GM23248 (cell line): ENCODE measurements at regions not wholly inside any gene's neighbourhood (a gene's known extent, or its start where the extent isn't known, plus 50 kb on each side); places are given as distances from the start of the nearest gene placed in this dataset.

ENCODE experiments used
- DNase-seq: peaks from one replicate; pipeline ENCODE4 v3.0.0-alpha.2; 2015
- H2AFZ ChIP-seq: fragments of 200-600 bp; sonication (generic); 2 replicates; pipeline ENCODE4 v1.6.1; 2016; ENCODE audit warnings: antibody characterized with exemption
- H3F3A ChIP-seq: fragments of 200-600 bp; sonication (generic); 2 replicates; pipeline ENCODE4 v1.6.1; 2016; ENCODE audit warnings: mild to moderate bottlenecking, antibody characterized with exemption, mixed run types; ENCODE audit not compliant: insufficient read depth
- H3K27ac ChIP-seq: fragments of 200-600 bp; sonication (generic); 2 replicates; pipeline ENCODE4 v1.5.1; 2016; ENCODE audit warnings: mild to moderate bottlenecking
- H3K27me3 ChIP-seq: fragments of 200-600 bp; sonication (generic); replicated peaks from 2 replicates; pipeline ENCODE4 v1.6.1; 2016; ENCODE audit warnings: mild to moderate bottlenecking; ENCODE audit not compliant: insufficient read depth
- H3K36me3 ChIP-seq: fragments of 200-600 bp; sonication (generic); 2 replicates; pipeline ENCODE4 v1.6.1; 2016; ENCODE audit warnings: low read depth, mild to moderate bottlenecking
- H3K4me1 ChIP-seq: fragments of 200-600 bp; sonication (generic); 2 replicates; pipeline ENCODE4 v1.6.1; 2016; ENCODE audit warnings: mild to moderate bottlenecking; ENCODE audit not compliant: insufficient read depth
- H3K4me2 ChIP-seq: fragments of 200-600 bp; sonication (generic); one replicate; pipeline ENCODE4 v1.6.1; 2016; ENCODE audit warnings: mild to moderate bottlenecking; ENCODE audit not compliant: unreplicated experiment
- H3K4me3 ChIP-seq: fragments of 200-600 bp; sonication (generic); 2 replicates; pipeline ENCODE4 v1.5.1; 2016; ENCODE audit warnings: mild to moderate bottlenecking
- H3K79me2 ChIP-seq: fragments of 200-600 bp; sonication (generic); 2 replicates; pipeline ENCODE4 v1.6.1; 2016; ENCODE audit warnings: mild to moderate bottlenecking; ENCODE audit not compliant: insufficient read depth
- H3K9ac ChIP-seq: fragments of 200-600 bp; sonication (generic); 2 replicates; pipeline ENCODE4 v1.6.1; 2016; ENCODE audit warnings: mild to moderate bottlenecking
- H3K9me2 ChIP-seq: fragments of 200-600 bp; sonication (generic); 2 replicates; pipeline ENCODE4 v1.6.1; 2016; ENCODE audit warnings: mixed run types, mild to moderate bottlenecking, moderate library complexity; ENCODE audit not compliant: insufficient read depth
- H3K9me3 ChIP-seq: fragments of 200-600 bp; sonication (generic); one replicate; pipeline ENCODE4 v1.6.1; 2017; ENCODE audit warnings: low read depth
- H4K20me1 ChIP-seq: fragments of 200-600 bp; sonication (generic); 2 replicates; pipeline ENCODE4 v1.6.0; 2016; ENCODE audit not compliant: insufficient read depth
- EZH2 ChIP-seq: fragments of 200-600 bp; sonication (generic); IDR thresholded peaks from 2 replicates; pipeline ENCODE4 v1.6.1; 2018; ENCODE audit warnings: antibody characterized with exemption, mild to moderate bottlenecking; ENCODE audit not compliant: insufficient read depth, poor library complexity, severe bottlenecking
- EZH2phosphoT487 ChIP-seq: fragments of 200-600 bp; sonication (generic); IDR thresholded peaks from 2 replicates; pipeline ENCODE4 v1.6.1; 2018; ENCODE audit warnings: antibody characterized with exemption, moderate library complexity, mild to moderate bottlenecking, low read depth; ENCODE audit not compliant: insufficient read depth
- WGBS, 2 experiments: methylation state at CpG; one replicate each; pipeline ENCODE4 v1.1.6; 2015 to 2017; ENCODE audit warnings: low lambda C conversion rate in 2 of 2, low coverage in 1 of 2; ENCODE audit errors: missing lambda C conversion rate in 2 of 2; 5-methylcytosine and 5-hydroxymethylcytosine counted together
- in situ Hi-C: fragments of 300-500 bp; cut with MboI; formaldehyde crosslinking; loops from 2 replicates; pipeline ENCODE4 v1.15.0; 2020

GRCh38 chr2:12289120-12289802, 427.5 kb upstream of the TRIB2 start:
- TF ChIP-seq EZH2phosphoT487: no peak
- TF ChIP-seq EZH2: no peak
- Histone ChIP-seq H3K9me3 (peaks cover 4% of the 10 kb centered on the region), H3K4me1 (peaks cover 11% of the 10 kb centered on the region), H3K27ac (no peak overlapping the region), H2AFZ (no peak overlapping the region), H3K79me2 (no peaks in the 10 kb centered on the region), H3K9ac (no peak overlapping the region), H3K27me3 (no peaks in the 10 kb centered on the region), H3K4me3 (no peak overlapping the region), H3K9me2 (no peaks in the 10 kb centered on the region), H3F3A (peaks cover 17% of the 10 kb centered on the region; the same call in 1 of the 2 replicates), H3K4me2 (no peak overlapping the region), H3K36me3 (no peaks in the 10 kb centered on the region), H4K20me1 (no peaks in the 10 kb centered on the region)
- 88 to 93% methylated on average over 3 of the region's 3 CpGs for WGBS, 2 experiments
- in situ Hi-C loops: no loop called here
- no peak for DNase-seq

DNA sequence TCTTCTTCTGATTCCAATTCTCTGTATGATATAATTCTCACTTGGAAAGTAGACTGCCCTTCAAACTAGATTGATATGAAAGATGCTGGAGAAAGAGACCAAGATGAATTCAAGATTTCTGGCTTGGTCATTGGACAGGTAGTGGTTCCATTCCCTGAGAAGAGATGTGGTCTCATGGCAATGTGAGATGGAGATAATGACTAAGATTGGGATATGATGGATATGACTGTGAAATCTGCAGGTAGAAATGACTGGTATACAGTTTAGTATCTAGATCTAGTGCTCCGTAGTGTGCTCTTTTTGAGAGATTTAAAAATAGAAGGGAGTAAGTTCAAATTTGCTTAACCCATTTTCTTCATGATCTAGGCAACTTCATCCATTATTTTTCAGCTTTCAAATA, 425.4 kb upstream of the TRIB2 start:
- TF ChIP-seq EZH2phosphoT487 (no peak), EZH2 (no peak)
- Histone ChIP-seq H3F3A (peaks cover 10% of the 10 kb centered on the region; the same call in 1 of the 2 replicates), H3K4me1 (peaks cover 11% of the 10 kb centered on the region), H3K9me3 (peaks cover 4% of the 10 kb centered on the region), H2AFZ (no peak overlapping the region), H3K27me3 (no peaks in the 10 kb centered on the region), H4K20me1 (no peaks in the 10 kb centered on the region), H3K9ac (no peak overlapping the region), H3K9me2 (no peaks in the 10 kb centered on the region), H3K79me2 (no peaks in the 10 kb centered on the region), H3K27ac (no peak overlapping the region), H3K36me3 (no peaks in the 10 kb centered on the region), H3K4me2 (no peak overlapping the region), H3K4me3 (no peak overlapping the region)
- in situ Hi-C loops: no loop called here
- DNase-seq: no peak
- 21 to 30% methylated on average over 1 of the region's 1 CpG for WGBS, 2 experiments

DNA sequence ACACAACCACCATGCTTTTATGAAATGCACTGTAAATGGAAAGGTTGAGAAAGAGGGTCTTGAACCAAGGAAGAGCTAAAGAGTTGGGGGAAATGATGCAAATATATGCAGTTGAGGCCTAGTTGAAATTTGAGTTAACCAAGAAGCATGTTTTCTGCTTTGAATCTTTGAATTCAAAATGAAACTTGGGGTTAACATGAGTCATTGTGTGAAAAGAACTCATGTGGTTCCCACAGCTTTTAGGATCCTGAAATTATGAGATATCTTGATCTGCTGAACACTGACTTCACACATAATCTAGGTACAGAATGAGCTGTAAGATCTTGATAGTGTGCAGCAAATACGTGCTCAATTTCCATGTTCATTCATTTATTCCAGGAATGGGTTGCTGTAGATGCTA, 422.9 kb upstream of the TRIB2 start:
- Histone ChIP-seq H3K9me2 (no peaks in the 10 kb centered on the region), H3K79me2 (no peaks in the 10 kb centered on the region), H3K36me3 (no peaks in the 10 kb centered on the region), H3K4me3 (no peak overlapping the region), H3K4me2 (no peak overlapping the region), H3K4me1 (no peaks in the 10 kb centered on the region), H4K20me1 (no peaks in the 10 kb centered on the region), H3K9me3 (peaks cover 4% of the 10 kb centered on the region), H3K27ac (no peak overlapping the region), H3F3A (no peaks in the 10 kb centered on the region), H3K9ac (no peak overlapping the region), H2AFZ (no peak overlapping the region), H3K27me3 (no peaks in the 10 kb centered on the region)
- no peak for DNase-seq
- TF ChIP-seq EZH2phosphoT487: no peak
- TF ChIP-seq EZH2: no peak
- in situ Hi-C loops: no loop called here
- 59 to 74% methylated on average over 1 of the region's 1 CpG for WGBS, 2 experiments

DNA sequence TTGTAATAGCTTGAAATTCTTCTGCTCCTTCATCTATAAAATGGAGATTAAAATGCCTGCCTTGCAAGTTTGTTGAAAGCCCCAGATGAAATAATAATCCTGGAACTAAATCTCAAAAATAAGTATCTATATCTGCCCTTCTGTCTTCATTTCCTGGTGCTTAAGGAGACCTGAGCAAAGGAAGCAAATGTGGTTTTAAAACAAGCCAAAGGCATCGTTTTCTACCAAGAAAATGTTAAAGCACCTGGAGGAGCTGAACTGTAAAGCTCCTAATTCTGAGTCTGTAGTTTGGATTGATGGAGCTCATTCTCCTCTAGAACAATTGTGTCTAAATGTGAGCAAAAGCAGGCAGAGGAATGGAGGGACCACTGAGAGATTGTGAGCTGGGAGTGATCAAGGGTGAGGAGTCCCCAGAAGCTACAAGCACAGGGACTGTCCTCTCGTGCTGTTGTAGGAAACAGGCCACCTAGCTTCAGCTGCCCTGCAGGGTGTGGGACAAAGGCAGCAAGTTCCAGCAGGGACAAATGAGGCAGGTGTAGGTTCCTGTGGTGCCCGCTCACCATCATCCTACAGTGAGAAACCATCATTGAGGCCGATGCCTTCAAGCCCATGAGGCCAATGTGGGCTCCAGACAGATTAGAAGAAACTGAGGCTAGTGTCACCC, 420.7 kb upstream of the TRIB2 start:
- peaks cover 11% of the 10 kb centered on the region for H3F3A ChIP-seq
- no peaks in the 10 kb centered on the region for H3K27me3 ChIP-seq
- TF ChIP-seq EZH2: no peak
- no peak for TF ChIP-seq EZH2phosphoT487
- in situ Hi-C loops: no loop called here
- no peaks in the 10 kb centered on the region for H3K36me3 ChIP-seq
- H2AFZ ChIP-seq: no peak overlapping the region
- 84 to 88% methylated on average over 4 of the region's 4 CpGs for WGBS, 2 experiments
- DNase-seq: no peak
- peaks cover 11% of the 10 kb centered on the region for H3K4me1 ChIP-seq
- no peaks in the 10 kb centered on the region for H4K20me1 ChIP-seq
- H3K79me2 ChIP-seq: no peaks in the 10 kb centered on the region
- no peaks in the 10 kb centered on the region for H3K9me2 ChIP-seq
- no peak overlapping the region for H3K27ac ChIP-seq
- H3K4me2 ChIP-seq: no peak overlapping the region
- peaks cover 4% of the 10 kb centered on the region for H3K9me3 ChIP-seq
- H3K4me3 ChIP-seq: no peak overlapping the region
- H3K9ac ChIP-seq: no peak overlapping the region

DNA sequence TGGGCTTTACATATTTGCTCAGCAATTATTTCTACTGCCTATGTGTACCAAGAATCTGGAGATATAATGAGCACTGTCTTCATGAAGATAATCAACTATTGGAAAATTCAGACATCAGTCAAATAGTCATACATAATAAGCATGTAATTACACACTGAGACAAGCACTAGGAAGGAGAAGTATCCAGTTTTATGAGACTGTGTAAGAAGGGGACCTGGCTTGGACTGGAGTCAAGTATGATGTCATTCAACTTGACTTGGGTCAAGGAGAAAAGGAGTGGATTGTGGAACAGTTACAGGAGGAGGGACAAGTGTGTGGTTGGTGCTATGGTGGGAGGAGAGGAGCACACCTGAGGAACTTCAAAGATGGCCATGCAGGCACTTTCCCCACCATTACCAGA, 419.8 kb upstream of the TRIB2 start:
- no peaks in the 10 kb centered on the region for H3K27me3 ChIP-seq
- H3K9me2 ChIP-seq: no peaks in the 10 kb centered on the region
- TF ChIP-seq EZH2 (no peak), EZH2phosphoT487 (no peak)
- peaks cover 11% of the 10 kb centered on the region for H3F3A ChIP-seq
- no peak overlapping the region for H3K9ac ChIP-seq
- no peak overlapping the region for H3K4me2 ChIP-seq
- no peaks in the 10 kb centered on the region for H4K20me1 ChIP-seq
- no peak for DNase-seq
- in situ Hi-C loops: no loop called here
- no peak overlapping the region for H2AFZ ChIP-seq
- peaks cover 16% of the 10 kb centered on the region for H3K4me1 ChIP-seq
- H3K79me2 ChIP-seq: no peaks in the 10 kb centered on the region
- no peak overlapping the region for H3K27ac ChIP-seq
- no peaks in the 10 kb centered on the region for H3K36me3 ChIP-seq
- H3K9me3 ChIP-seq: peaks cover 4% of the 10 kb centered on the region
- H3K4me3 ChIP-seq: no peak overlapping the region
